ENCODE measurements at regions not wholly inside any gene's neighbourhood (a gene's known extent, or its start where the extent isn't known, plus 50 kb on each side); places are given as distances from the start of the nearest gene placed in this dataset.

DNA sequence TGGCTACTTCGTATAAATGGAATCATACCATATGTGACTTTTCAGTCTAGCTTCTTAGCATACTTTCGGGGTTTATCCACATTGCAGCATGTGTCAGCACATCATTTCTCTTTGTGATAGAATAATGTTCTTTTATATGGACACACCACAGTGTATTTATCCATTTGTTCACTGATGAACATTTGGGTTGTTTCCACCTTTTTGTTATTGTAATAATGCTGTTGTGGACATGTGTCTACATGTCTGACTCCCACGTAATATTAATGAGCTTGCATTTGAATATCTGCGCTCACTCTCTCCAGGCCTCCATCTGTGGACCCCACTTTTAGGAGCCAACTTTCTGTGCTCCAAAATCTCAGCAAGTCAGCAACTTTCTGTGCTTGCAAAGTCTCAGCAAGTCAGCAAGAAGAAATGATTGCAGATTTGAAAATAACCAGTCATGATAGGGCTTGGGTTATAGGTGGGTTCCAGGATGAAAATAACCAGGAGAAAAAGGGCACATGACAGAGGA, 53.9 kb upstream of the GALNT18 start:
- TF ChIP-seq CTCF (IDR thresholded peaks at IDR 0.05; ENCODE audit: insufficient read depth, low read length, poor library complexity, severe bottlenecking) (no peak), EZH2phosphoT487 (conservative IDR thresholded peaks at IDR 0.05; ENCODE audit: low read length) (no peak)
